Fibroblast of lung (primary cell): ENCODE measurements at regions not wholly inside any gene's neighbourhood (a gene's known extent, or its start where the extent isn't known, plus 50 kb on each side); places are given as distances from the start of the nearest gene placed in this dataset.

ENCODE experiments used
- DNase-seq, 2 donors: peaks; one replicate each; pipeline versions ENCODE4 v3.0.0 to v3.0.0-alpha.2; 2010; ENCODE audit warnings: low read depth in 2 of 2
- H2AFZ ChIP-seq: 2 replicates; pipeline ENCODE4 v1.5.1; 2012; ENCODE audit warnings: low read length, control low read depth, inconsistent platforms
- H3K27ac ChIP-seq: 2 replicates; pipeline ENCODE4 v1.5.1; 2011; ENCODE audit warnings: low read length, control low read depth; ENCODE audit not compliant: insufficient read depth
- H3K27me3 ChIP-seq: 2 replicates; pipeline ENCODE4 v1.5.1; 2011; ENCODE audit warnings: mild to moderate bottlenecking, low read length; ENCODE audit not compliant: control insufficient read depth, insufficient read depth
- H3K36me3 ChIP-seq: 2 replicates; pipeline ENCODE4 v1.5.1; 2011; ENCODE audit warnings: low read length; ENCODE audit not compliant: control insufficient read depth, insufficient read depth
- H3K4me1 ChIP-seq: 2 replicates; pipeline ENCODE4 v1.5.1; 2011; ENCODE audit warnings: low read length; ENCODE audit not compliant: control insufficient read depth, insufficient read depth; ENCODE audit errors: extremely low read depth
- H3K4me2 ChIP-seq: 2 replicates; pipeline ENCODE4 v1.5.1; 2011; ENCODE audit warnings: low read length, control low read depth; ENCODE audit not compliant: insufficient read depth; ENCODE audit errors: extremely low read depth
- H3K4me3 ChIP-seq, 4 experiments: fragments of 200-600 bp in 1 of 4; sonication (generic) in 1 of 4; replicated peaks in 1 of 4; 2 replicates each; pipeline ENCODE4 v1.5.1; 2011 to 2016; ENCODE audit warnings: low read length in 4 of 4, low read depth in 3 of 4, mild to moderate bottlenecking in 3 of 4, control low read depth in 2 of 4, inconsistent platforms in 1 of 4, mixed read lengths in 1 of 4; ENCODE audit not compliant: insufficient read depth in 1 of 4; ENCODE audit errors: control extremely low read depth in 1 of 4
- H3K79me2 ChIP-seq: 2 replicates; pipeline ENCODE4 v1.5.1; 2012; ENCODE audit warnings: mild to moderate bottlenecking, low read length, inconsistent platforms; ENCODE audit not compliant: control insufficient read depth, insufficient read depth
- H3K9ac ChIP-seq: 2 replicates; pipeline ENCODE4 v1.5.1; 2011; ENCODE audit warnings: mild to moderate bottlenecking, low read length, control low read depth; ENCODE audit not compliant: insufficient read depth
- H3K9me3 ChIP-seq: 2 replicates; pipeline ENCODE4 v1.5.1; 2012; ENCODE audit warnings: low read depth, low read length; ENCODE audit not compliant: control insufficient read depth, insufficient read depth
- H4K20me1 ChIP-seq: 2 replicates; pipeline ENCODE4 v1.5.1; 2011; ENCODE audit warnings: low read length; ENCODE audit not compliant: control insufficient read depth, insufficient read depth; ENCODE audit errors: extremely low read depth
- CTCF ChIP-seq, 2 donors: IDR thresholded peaks in 1 of 2; conservative IDR thresholded peaks in 1 of 2; 1 replicate in 1 of 2; 2 replicates in 1 of 2; pipeline ENCODE4 v1.5.1; 2011 to 2012; ENCODE audit warnings: low read length in 2 of 2, control low read depth in 1 of 2, inconsistent platforms in 1 of 2, low read depth in 1 of 2, mild to moderate bottlenecking in 1 of 2
- EZH2 ChIP-seq: IDR thresholded peaks from 2 replicates; pipeline ENCODE4 v1.5.1; 2012; ENCODE audit warnings: low read length, control low read depth, mild to moderate bottlenecking; ENCODE audit errors: missing control alignments

GRCh38 chr1:47686731-47687630 is 249.1 kb downstream of the FOXD2 start:
- Histone ChIP-seq H3K36me3 (no peaks in the 10 kb centered on the region), H3K27me3 (no peaks in the 10 kb centered on the region), H3K79me2 (no peaks in the 10 kb centered on the region), H3K9me3 (no peaks in the 10 kb centered on the region), H3K9ac (no peak overlapping the region), H3K4me2 (no peak overlapping the region), H3K4me1 (no peaks in the 10 kb centered on the region), H3K27ac (no peak overlapping the region), H3K4me3 (no peak overlapping the region), H2AFZ (no peak overlapping the region), H4K20me1 (no peaks in the 10 kb centered on the region)
- TF ChIP-seq EZH2 (no peak), CTCF (conservative IDR thresholded peaks at IDR 0.05 in 1 of 2, IDR thresholded peaks at IDR 0.05 in 1 of 2; ENCODE audit: low read depth in 1 of 2, low read length in 2 of 2) (no peak)
- no peak for DNase-seq

DNA sequence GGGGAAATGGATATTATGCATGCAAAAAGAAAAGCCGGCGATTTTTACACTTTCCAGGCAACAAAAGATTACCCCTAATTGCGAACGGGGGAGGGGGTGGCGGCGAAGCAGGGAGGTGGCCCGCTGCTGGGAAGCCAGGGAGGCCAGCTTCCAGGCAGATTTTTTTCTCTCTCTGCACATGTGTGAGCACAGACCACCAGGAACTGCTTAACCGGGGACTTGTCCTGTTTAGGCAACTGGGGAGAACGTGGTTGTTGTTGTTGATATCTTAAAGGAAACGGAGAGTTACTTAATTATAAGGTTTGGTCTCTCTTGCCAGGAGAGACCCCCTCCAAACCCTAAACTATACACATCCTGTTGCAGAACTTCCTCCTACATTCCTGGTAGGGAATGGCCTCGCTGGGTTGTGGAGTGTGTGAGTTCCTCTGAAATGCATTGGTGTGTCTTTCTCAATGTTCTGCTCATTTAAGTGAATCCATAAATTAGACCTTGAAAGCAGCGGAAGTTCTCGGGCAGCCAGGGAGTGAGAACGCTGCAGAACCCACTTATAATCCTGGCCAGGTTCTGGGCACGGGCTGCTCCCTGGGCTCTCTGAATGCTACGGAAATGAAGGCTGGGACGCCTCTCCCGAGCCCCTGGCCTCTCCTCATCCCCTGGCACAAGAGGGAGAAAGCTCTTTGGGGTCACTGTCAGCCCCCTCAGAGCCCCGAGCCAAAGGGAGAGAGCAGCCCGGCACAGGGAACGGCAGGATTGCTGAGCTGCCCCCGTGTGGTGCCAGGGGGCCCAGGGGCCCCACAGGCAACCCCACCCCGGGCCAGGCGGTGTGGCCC is 250.0 kb downstream of the FOXD2 start:
- Histone ChIP-seq H3K27me3 (no peaks in the 10 kb centered on the region), H3K36me3 (no peaks in the 10 kb centered on the region), H3K27ac (no peak overlapping the region), H3K4me3 (no peak overlapping the region), H3K4me2 (no peak overlapping the region), H3K79me2 (no peaks in the 10 kb centered on the region), H4K20me1 (no peaks in the 10 kb centered on the region), H3K9me3 (no peaks in the 10 kb centered on the region), H3K9ac (no peak overlapping the region), H3K4me1 (no peaks in the 10 kb centered on the region), H2AFZ (no peak overlapping the region)
- no peak for DNase-seq
- TF ChIP-seq CTCF (conservative IDR thresholded peaks at IDR 0.05 in 1 of 2, IDR thresholded peaks at IDR 0.05 in 1 of 2; ENCODE audit: low read depth in 1 of 2, low read length in 2 of 2) (no peak), EZH2 (no peak)
